ENCODE measurements at regions not wholly inside any gene's neighbourhood (a gene's known extent, or its start where the extent isn't known, plus 50 kb on each side); places are given as distances from the start of the nearest gene placed in this dataset.

GRCh38 chr5:124262991-124263571, 483.4 kb downstream of the ZNF608 start (continued):
- TF ChIP-seq ZNF23 (tag by site-specific recombination; IDR thresholded peaks at IDR 0.05; ENCODE audit: borderline replicate concordance) (no peak), ZNF449 (tag by site-specific recombination; IDR thresholded peaks at IDR 0.05) (no peak)

- CTCF ChIA-PET = no interaction called here
- Histone ChIP-seq H3K9me3 (ENCODE audit: control insufficient read depth, insufficient read depth, low read depth, low read length) (no peaks in the 10 kb centered on the region), H3K4me3 (ENCODE audit: low read depth, low read length) (no peak overlapping the region), H3K4me1 (ENCODE audit: control insufficient read depth, insufficient read depth, low read length) (peaks cover 14% of the 10 kb centered on the region), H3K27ac (ENCODE audit: extremely low read depth, low read depth, low read length) (no peak overlapping the region), H3K36me3 (ENCODE audit: control insufficient read depth in 2 of 2, insufficient read depth in 1 of 2, low read length in 2 of 2) (no peaks in the 10 kb centered on the region)
- TF ChIP-seq KLF7 (tag by site-specific recombination; IDR thresholded peaks at IDR 0.05; ENCODE audit: borderline replicate concordance) (no peak), ZBTB48 (tag by site-specific recombination; IDR thresholded peaks at IDR 0.05) (no peak), ZNF146 (tag by site-specific recombination; IDR thresholded peaks at IDR 0.05) (no peak), ATF2 (tag by site-specific recombination; IDR thresholded peaks at IDR 0.05; ENCODE audit: low read depth) (no peak), ZNF324 (tag by site-specific recombination; IDR thresholded peaks at IDR 0.05) (no peak)
- POLR2A ChIA-PET = no interaction called here
Observed at GRCh38 chr5:124262470-124262869, 484.0 kb downstream of the ZNF608 start.

GRCh38 chr5:124261848-124262247, 484.6 kb downstream of the ZNF608 start:
- CTCF ChIA-PET = no interaction called here
- H3K27ac ChIP-seq (ENCODE audit: extremely low read depth, low read depth, low read length) = no peak overlapping the region
- POLR2A ChIA-PET = no interaction called here
- TF ChIP-seq ZNF843 (tag by site-specific recombination; IDR thresholded peaks at IDR 0.05) = no peak
- TF ChIP-seq ZNF274 (IDR thresholded peaks at IDR 0.05; ENCODE audit: low read length) = no peak
- TF ChIP-seq ZNF274 (tag by site-specific recombination; IDR thresholded peaks at IDR 0.05; ENCODE audit: borderline replicate concordance) = no peak
- no peak for TF ChIP-seq ZNF791 (tag by site-specific recombination; IDR thresholded peaks at IDR 0.05)
- TF ChIP-seq ZBTB17 (tag by site-specific recombination; IDR thresholded peaks at IDR 0.05) = no peak
- TF ChIP-seq OVOL3 (tag by site-specific recombination; IDR thresholded peaks at IDR 0.05) = no peak
- TF ChIP-seq ZNF624 (tag by site-specific recombination; IDR thresholded peaks at IDR 0.05) = no peak
- TF ChIP-seq FEZF1 (tag by site-specific recombination; IDR thresholded peaks at IDR 0.05) = no peak
- no peak overlapping the region for H3K4me3 ChIP-seq (ENCODE audit: low read depth, low read length)
- H3K36me3 ChIP-seq (ENCODE audit: control insufficient read depth in 2 of 2, insufficient read depth in 1 of 2, low read length in 2 of 2) = no peaks in the 10 kb centered on the region
- peaks cover 14% of the 10 kb centered on the region for H3K4me1 ChIP-seq (ENCODE audit: control insufficient read depth, insufficient read depth, low read length)
- no peaks in the 10 kb centered on the region for H3K9me3 ChIP-seq (ENCODE audit: control insufficient read depth, insufficient read depth, low read depth, low read length)

GRCh38 chr5:124260921-124261515, 485.4 kb downstream of the ZNF608 start:
- CTCF ChIA-PET = no interaction called here
- no peaks in the 10 kb centered on the region for H3K9me3 ChIP-seq (ENCODE audit: control insufficient read depth, insufficient read depth, low read depth, low read length)
- no peak overlapping the region for H3K4me3 ChIP-seq (ENCODE audit: low read depth, low read length)
- peaks cover 14% of the 10 kb centered on the region for H3K4me1 ChIP-seq (ENCODE audit: control insufficient read depth, insufficient read depth, low read length)
- no peak overlapping the region for H3K27ac ChIP-seq (ENCODE audit: extremely low read depth, low read depth, low read length)
- POLR2A ChIA-PET = no interaction called here
- no peaks in the 10 kb centered on the region for H3K36me3 ChIP-seq (ENCODE audit: control insufficient read depth in 2 of 2, insufficient read depth in 1 of 2, low read length in 2 of 2)
- TF ChIP-seq ZNF660 (tag by site-specific recombination; IDR thresholded peaks at IDR 0.05) (no peak), ZNF792 (tag by site-specific recombination; IDR thresholded peaks at IDR 0.05) (no peak), ZNF148 (tag by site-specific recombination; IDR thresholded peaks at IDR 0.05; ENCODE audit: borderline replicate concordance) (no peak), WT1 (tag by site-specific recombination; IDR thresholded peaks at IDR 0.05) (no peak), BCL11A (tag by site-specific recombination; IDR thresholded peaks at IDR 0.05; ENCODE audit: low read depth) (no peak), ZNF292 (tag by site-specific recombination; IDR thresholded peaks at IDR 0.05; ENCODE audit: borderline replicate concordance, low read depth) (no peak), TCF7L2 (IDR thresholded peaks at IDR 0.05; ENCODE audit: borderline replicate concordance, low read depth, low read length) (no peak), RBAK (tag by site-specific recombination; IDR thresholded peaks at IDR 0.05) (no peak), ZFP41 (tag by site-specific recombination; IDR thresholded peaks at IDR 0.05; ENCODE audit: borderline replicate concordance) (no peak), ZBTB7A (tag by site-specific recombination; IDR thresholded peaks at IDR 0.05; ENCODE audit: low read depth) (no peak), ZNF777 (tag by site-specific recombination; IDR thresholded peaks at IDR 0.05; ENCODE audit: borderline replicate concordance) (no peak), ZNF776 (tag by site-specific recombination; IDR thresholded peaks at IDR 0.05; ENCODE audit: borderline replicate concordance) (no peak)

Data from HEK293 (cell line).